ENCODE measurements at regions not wholly inside any gene's neighbourhood (a gene's known extent, or its start where the extent isn't known, plus 50 kb on each side); places are given as distances from the start of the nearest gene placed in this dataset.
"Not testable (repeated sequence)": the region's sequence is repeated elsewhere in the genome, so short reads cannot be mapped to it uniquely, and the experiment has no call there.

DNA sequence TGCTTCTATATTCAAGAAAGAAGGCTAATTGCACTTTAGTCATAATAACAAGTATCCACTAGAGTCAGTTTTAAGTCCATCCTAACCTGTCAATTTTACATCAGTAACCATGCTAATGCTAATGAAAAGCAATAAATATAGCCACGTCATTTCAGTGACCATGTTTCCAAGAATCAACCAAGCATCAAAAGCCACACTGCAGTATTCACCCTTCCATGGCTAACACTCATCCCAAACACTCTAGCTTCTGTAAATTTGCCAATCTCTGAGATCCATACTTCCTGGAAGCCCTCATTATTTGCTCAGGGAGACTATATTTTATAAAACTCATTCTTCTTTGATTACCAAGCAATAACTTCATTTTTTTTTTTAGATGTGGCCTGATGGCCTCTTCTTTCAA, 712.0 kb downstream of the CETN3 start:
- H3K27ac Mint-ChIP-seq = no peak overlapping the region
- H3K4me3 Mint-ChIP-seq = no peak overlapping the region
- H3K9me3 Mint-ChIP-seq = peaks cover 13 to 14% of the 10 kb centered on the region in 2 donors
- ATAC-seq = no peak
- H3K27me3 Mint-ChIP-seq = no peaks in the 10 kb centered on the region
- no peaks in the 10 kb centered on the region for H3K4me1 Mint-ChIP-seq
- DNase-seq = no peak

DNA sequence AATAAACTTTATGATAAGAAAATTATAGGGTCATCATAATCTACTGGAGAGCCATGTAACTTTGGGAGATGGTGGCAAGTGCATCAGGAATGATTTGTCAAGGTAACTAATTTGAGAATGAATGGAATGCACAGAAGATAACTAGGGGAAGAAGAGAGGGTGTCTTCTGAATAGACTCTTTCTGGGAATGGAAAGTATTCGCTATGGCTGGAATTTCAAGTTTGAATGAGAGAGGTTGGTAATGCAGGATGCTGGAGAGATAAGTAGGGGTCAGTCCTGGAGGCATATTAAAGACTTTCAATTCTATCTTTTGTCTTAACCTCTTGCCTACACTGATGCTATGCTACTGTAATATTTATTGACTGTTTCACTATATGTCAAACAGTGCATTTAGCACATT, 714.2 kb downstream of the CETN3 start:
- H3K27me3 Mint-ChIP-seq = no peaks in the 10 kb centered on the region
- peaks cover 9 to 14% of the 10 kb centered on the region in 2 donors for H3K9me3 Mint-ChIP-seq
- H3K4me1 Mint-ChIP-seq = no peaks in the 10 kb centered on the region
- ATAC-seq = no peak
- DNase-seq = no peak
- H3K27ac Mint-ChIP-seq = no peak overlapping the region
- no peak overlapping the region for H3K4me3 Mint-ChIP-seq

DNA sequence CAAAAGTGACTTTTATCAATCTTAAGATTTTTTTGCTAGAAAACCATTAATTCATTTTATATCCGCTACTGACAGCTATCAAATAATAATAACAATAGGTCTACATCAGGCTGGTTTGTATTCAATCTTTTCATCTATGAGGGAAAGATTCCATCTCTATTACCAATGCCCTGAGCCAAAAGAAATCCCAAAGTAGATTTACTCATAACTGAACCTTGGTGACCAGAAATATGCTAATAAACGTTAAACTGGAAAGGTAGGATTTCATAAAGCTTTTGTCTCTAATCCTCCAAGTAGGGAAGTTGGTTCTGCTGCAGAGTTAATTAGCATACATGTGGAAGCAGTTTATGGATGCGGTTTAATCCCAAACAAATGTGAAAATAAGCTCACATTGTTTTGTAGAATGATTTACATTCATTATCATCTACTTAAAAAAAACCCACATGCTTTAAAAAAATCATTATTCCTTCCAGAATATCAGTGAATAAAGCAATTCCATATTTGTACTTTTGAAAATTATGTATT, 715.5 kb downstream of the CETN3 start:
- H3K27ac Mint-ChIP-seq = no peak overlapping the region
- no peak for DNase-seq
- H3K4me1 Mint-ChIP-seq = no peaks in the 10 kb centered on the region
- no peak for ATAC-seq
- H3K27me3 Mint-ChIP-seq = no peaks in the 10 kb centered on the region
- H3K9me3 Mint-ChIP-seq = peaks cover 5 to 9% of the 10 kb centered on the region in 2 donors
- no peak overlapping the region for H3K4me3 Mint-ChIP-seq

DNA sequence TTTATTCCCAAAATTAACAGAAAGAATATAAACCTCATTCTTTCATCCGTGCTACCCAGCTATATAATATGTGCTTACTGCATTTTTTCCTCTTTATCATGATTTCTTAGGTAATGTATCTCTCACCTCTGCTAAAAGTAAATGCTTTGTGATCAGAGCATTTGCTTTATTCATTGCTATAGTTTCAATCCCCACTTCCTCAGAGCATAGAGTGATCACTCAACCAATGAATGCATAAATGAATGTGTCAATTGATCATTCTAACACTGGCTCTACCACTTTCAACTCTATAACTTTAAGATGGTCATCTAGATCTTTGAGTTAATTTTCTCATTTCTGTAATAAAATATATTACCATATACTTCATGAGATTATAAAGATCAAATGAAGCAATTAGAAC, 719.2 kb downstream of the CETN3 start:
- Mint-ChIP-seq H3K4me1 (no peaks in the 10 kb centered on the region), H3K9me3 (no peaks in the 10 kb centered on the region), H3K4me3 (no peak overlapping the region), H3K27ac (no peak overlapping the region), H3K27me3 (no peaks in the 10 kb centered on the region)
- DNase-seq (no peak), ATAC-seq (no peak)

GRCh38 chr5:89686081-89686765, 723.3 kb downstream of the CETN3 start:
- DNase-seq (no peak), ATAC-seq (no peak)
- no peak overlapping the region for H3K4me3 Mint-ChIP-seq
- no peaks in the 10 kb centered on the region for H3K27me3 Mint-ChIP-seq
- peaks cover 0 to 8% of the 10 kb centered on the region in 2 donors for H3K9me3 Mint-ChIP-seq
- H3K27ac Mint-ChIP-seq = no peak overlapping the region
- no peaks in the 10 kb centered on the region for H3K4me1 Mint-ChIP-seq

GRCh38 chr5:89676634-89677033, 732.9 kb downstream of the CETN3 start:
- no peak for ATAC-seq
- Mint-ChIP-seq H3K27ac (no peak overlapping the region), H3K4me1 (no peaks in the 10 kb centered on the region), H3K27me3 (no peaks in the 10 kb centered on the region), H3K9me3 (peaks cover 5 to 13% of the 10 kb centered on the region in 2 donors), H3K4me3 (no peak overlapping the region)
- DNase-seq = no peak

- no peak overlapping the region for H3K4me3 Mint-ChIP-seq
- no peaks in the 10 kb centered on the region for H3K27me3 Mint-ChIP-seq
- ATAC-seq (no peak), DNase-seq (no peak)
- no peaks in the 10 kb centered on the region for H3K4me1 Mint-ChIP-seq
- H3K27ac Mint-ChIP-seq = no peak overlapping the region
- peaks cover 0 to 2% of the 10 kb centered on the region in 2 donors for H3K9me3 Mint-ChIP-seq
Observed at GRCh38 chr5:89673019-89673418, 736.5 kb downstream of the CETN3 start.

DNA sequence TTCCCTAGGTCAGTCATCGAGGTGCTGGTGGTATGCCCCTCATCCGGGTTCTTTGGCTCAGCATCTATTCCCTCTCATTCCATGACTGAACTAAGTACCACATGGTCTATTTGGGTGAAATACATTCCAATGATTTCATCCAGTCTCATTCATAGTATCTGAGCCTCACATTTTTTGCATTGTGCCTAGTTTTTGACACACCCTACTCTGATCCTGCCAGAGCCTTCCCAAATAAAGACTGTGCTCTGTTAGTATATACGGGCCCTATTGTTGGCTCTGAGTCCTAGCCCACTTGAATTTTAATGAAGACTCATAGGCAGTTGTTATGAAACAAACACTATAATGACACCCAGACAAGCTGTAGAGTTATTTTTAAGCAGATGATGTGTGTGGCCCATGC, 740.7 kb downstream of the CETN3 start:
- DNase-seq (no peak), ATAC-seq (no peak)
- Mint-ChIP-seq H3K27me3 (no peaks in the 10 kb centered on the region), H3K9me3 (peaks cover 0 to 9% of the 10 kb centered on the region in 2 donors), H3K27ac (no peak overlapping the region), H3K4me1 (no peaks in the 10 kb centered on the region), H3K4me3 (no peak overlapping the region)

DNA sequence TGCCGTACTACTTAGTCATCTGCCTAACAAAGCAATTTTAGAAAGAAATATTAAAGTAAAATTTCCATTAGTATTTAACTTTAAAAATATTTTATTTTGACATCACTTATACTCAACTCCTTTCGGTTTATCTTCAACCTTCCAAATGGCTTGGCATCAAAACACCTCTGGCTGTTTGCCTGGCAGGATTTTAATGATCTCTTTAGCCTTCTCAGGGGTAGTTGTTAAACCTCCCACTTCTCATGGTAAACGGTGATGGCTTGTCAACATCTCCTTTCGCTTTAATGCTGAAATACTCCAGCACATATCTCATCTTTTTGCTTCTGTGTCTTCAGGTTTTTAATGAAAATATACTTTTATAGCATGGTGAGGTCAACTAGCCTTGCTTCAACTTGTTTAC, 747.1 kb downstream of the CETN3 start:
- H3K27ac Mint-ChIP-seq = no peak overlapping the region
- H3K27me3 Mint-ChIP-seq = no peaks in the 10 kb centered on the region
- no peak overlapping the region for H3K4me3 Mint-ChIP-seq
- DNase-seq (no peak), ATAC-seq (no peak)
- H3K9me3 Mint-ChIP-seq = peaks cover 7 to 16% of the 10 kb centered on the region in 2 donors
- no peaks in the 10 kb centered on the region for H3K4me1 Mint-ChIP-seq

GRCh38 chr5:89638871-89639270, 755.9 kb upstream of the MEF2C start:
- Mint-ChIP-seq H3K4me1 (no peaks in the 10 kb centered on the region), H3K4me3 (no peak overlapping the region)

GRCh38 chr5:89634176-89634575, 751.2 kb upstream of the MEF2C start:
- not testable (repeated sequence) for H3K4me3 Mint-ChIP-seq, H3K4me1 Mint-ChIP-seq, H3K27me3 Mint-ChIP-seq, DNase-seq, ATAC-seq, H3K27ac Mint-ChIP-seq
- H3K9me3 Mint-ChIP-seq = peaks cover 4 to 32% of the 10 kb centered on the region in 2 donors

More at GRCh38 chr5:89638871-89639270, 755.9 kb upstream of the MEF2C start:
- Mint-ChIP-seq H3K27me3 (no peaks in the 10 kb centered on the region), H3K27ac (no peak overlapping the region), H3K9me3 (peaks cover 10 to 13% of the 10 kb centered on the region in 2 donors)
- DNase-seq (no peak), ATAC-seq (no peak)

DNA sequence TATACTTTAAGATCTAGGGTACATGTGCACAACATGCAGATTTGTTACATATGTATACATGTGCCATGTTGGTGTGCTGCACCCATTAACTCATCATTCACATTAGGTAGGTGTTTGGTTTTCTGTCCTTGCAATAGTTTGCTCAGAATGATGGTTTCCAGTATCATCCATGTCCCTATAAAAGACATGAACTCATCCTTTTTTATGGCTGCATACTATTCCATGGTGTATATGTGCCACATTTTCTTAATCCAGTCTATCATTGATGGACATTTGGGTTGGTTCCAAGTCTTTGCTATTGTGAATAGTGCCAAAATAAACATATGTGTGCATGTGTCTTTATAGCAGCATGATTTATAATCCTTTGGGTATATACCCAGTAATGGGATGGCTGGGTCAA, 747.1 kb upstream of the MEF2C start:
- H3K9me3 Mint-ChIP-seq = peaks cover 4 to 36% of the 10 kb centered on the region in 2 donors
- H3K4me3 Mint-ChIP-seq, H3K4me1 Mint-ChIP-seq, H3K27ac Mint-ChIP-seq, H3K27me3 Mint-ChIP-seq, ATAC-seq, DNase-seq: not testable (repeated sequence)

- H3K4me3 Mint-ChIP-seq = no peak overlapping the region
Observed at GRCh38 chr5:89628876-89629635, 746.1 kb upstream of the MEF2C start.

GRCh38 chr5:89615839-89616518, 733.0 kb upstream of the MEF2C start:
- Mint-ChIP-seq H3K4me3 (no peak overlapping the region), H3K27ac (no peak overlapping the region), H3K27me3 (no peaks in the 10 kb centered on the region), H3K4me1 (no peaks in the 10 kb centered on the region), H3K9me3 (peaks cover 6 to 15% of the 10 kb centered on the region in 2 donors)
- ATAC-seq (no peak), DNase-seq (no peak)

More at GRCh38 chr5:89628876-89629635, 746.1 kb upstream of the MEF2C start:
- ATAC-seq (no peak), DNase-seq (no peak)
- no peaks in the 10 kb centered on the region for H3K4me1 Mint-ChIP-seq
- peaks cover 4 to 36% of the 10 kb centered on the region in 2 donors for H3K9me3 Mint-ChIP-seq
- H3K27ac Mint-ChIP-seq = no peak overlapping the region
- H3K27me3 Mint-ChIP-seq = no peaks in the 10 kb centered on the region

DNA sequence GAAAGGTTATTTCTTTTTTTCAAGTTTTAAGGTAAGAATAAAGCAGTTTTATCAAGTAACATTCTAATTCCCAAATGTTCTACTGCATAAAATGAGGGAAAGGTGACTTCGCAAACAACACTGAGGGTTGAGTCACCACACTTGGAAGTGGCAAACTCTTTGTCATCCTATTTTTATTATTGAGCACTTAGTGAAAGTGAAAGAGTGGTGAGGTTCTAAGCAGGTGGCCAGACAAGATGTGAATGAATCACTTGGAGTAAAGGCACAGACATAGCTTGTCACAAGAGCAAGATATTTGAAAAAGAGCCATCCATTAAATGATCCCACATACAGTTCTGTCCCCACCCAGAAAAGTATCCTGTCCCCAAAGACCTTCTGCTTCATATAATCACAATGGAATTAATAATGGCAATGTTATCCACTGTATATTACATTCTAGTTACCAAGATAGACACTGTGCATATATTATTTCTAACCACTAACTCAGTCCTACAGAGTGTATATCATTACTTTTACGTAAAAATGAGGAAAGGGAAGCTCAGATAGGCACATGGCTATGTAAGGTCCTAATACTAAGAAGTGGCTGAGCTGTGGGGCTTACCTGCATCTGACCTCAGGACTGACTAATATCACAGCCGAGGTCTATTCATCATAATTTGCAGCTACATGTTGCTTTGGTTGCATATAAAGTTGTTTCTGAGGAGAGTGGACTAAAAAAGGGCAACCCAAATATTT, 730.4 kb upstream of the MEF2C start:
- Mint-ChIP-seq H3K27ac (no peak overlapping the region), H3K27me3 (no peaks in the 10 kb centered on the region), H3K4me3 (no peak overlapping the region), H3K9me3 (peaks cover 5 to 7% of the 10 kb centered on the region in 2 donors), H3K4me1 (no peaks in the 10 kb centered on the region)
- DNase-seq (no peak), ATAC-seq (no peak)

All from stimulated activated naive CD8-positive, alpha-beta T cell treated with anti-CD3 and anti-CD28 coated beads, Interleukin-15, amount 100 ng/mL, for 72 hours (primary cell).